IMR-90 (cell line): ENCODE measurements at regions not wholly inside any gene's neighbourhood (a gene's known extent, or its start where the extent isn't known, plus 50 kb on each side); places are given as distances from the start of the nearest gene placed in this dataset.

ENCODE experiments used
- CEBPB ChIP-seq: IDR thresholded peaks from 2 replicates; pipeline ENCODE4 v1.6.1; 2012; ENCODE audit warnings: low read depth, low read length, improper control_type of control experiment
- MAFK ChIP-seq: IDR thresholded peaks from 2 replicates; pipeline ENCODE4 v1.6.1; 2012; ENCODE audit warnings: low read depth, low read length, improper control_type of control experiment
- POLR2A ChIP-seq: IDR thresholded peaks from 2 replicates; pipeline ENCODE4 v1.6.1; 2012; ENCODE audit warnings: mild to moderate bottlenecking, low read depth, low read length
- RFX5 ChIP-seq: IDR thresholded peaks from 2 replicates; pipeline ENCODE4 v1.8.0; 2012; ENCODE audit warnings: low read depth, mild to moderate bottlenecking, low read length, moderate library complexity
- USF2 ChIP-seq: fragments of 150-350 bp; IDR thresholded peaks from 2 replicates; pipeline ENCODE4 v1.6.1; 2017; ENCODE audit warnings: mild to moderate bottlenecking, antibody characterized with exemption, low read length, low read depth
- TF ChIP-seq, protein P1 (sequence below): conservative IDR thresholded peaks from 2 replicates; pipeline ENCODE4 v1.5.1; 2012; ENCODE audit warnings: mild to moderate bottlenecking, low read depth, low read length, improper control_type of control experiment

DNA sequence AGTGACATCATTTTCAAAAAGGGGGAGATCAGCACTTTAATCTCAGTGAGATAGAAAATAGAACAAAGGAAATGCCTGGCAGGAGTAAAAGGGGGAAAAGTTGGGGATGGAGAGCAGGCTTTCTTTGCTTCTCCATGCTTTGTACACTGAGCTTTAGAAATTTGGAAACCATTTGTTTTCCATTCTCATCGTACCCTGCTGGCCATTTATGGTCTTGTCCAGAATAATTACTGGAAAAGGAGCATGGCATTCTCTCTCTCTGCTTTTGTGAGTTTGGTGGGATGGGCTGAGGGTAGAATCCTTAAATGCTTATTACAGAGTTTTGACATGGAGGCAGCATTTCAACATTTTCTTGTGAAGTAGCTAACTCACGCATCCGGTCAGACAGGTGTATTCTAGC lies 104.4 kb upstream of the FLRT2 start:
- TF ChIP-seq POLR2A = no peak
- TF ChIP-seq CEBPB = no peak
- TF ChIP-seq, protein P1, sequence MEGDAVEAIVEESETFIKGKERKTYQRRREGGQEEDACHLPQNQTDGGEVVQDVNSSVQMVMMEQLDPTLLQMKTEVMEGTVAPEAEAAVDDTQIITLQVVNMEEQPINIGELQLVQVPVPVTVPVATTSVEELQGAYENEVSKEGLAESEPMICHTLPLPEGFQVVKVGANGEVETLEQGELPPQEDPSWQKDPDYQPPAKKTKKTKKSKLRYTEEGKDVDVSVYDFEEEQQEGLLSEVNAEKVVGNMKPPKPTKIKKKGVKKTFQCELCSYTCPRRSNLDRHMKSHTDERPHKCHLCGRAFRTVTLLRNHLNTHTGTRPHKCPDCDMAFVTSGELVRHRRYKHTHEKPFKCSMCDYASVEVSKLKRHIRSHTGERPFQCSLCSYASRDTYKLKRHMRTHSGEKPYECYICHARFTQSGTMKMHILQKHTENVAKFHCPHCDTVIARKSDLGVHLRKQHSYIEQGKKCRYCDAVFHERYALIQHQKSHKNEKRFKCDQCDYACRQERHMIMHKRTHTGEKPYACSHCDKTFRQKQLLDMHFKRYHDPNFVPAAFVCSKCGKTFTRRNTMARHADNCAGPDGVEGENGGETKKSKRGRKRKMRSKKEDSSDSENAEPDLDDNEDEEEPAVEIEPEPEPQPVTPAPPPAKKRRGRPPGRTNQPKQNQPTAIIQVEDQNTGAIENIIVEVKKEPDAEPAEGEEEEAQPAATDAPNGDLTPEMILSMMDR = no peak
- no peak for TF ChIP-seq USF2
- TF ChIP-seq MAFK = no peak
- no peak for TF ChIP-seq RFX5
